DOHH2 (cell line): ENCODE measurements at regions not wholly inside any gene's neighbourhood (a gene's known extent, or its start where the extent isn't known, plus 50 kb on each side); places are given as distances from the start of the nearest gene placed in this dataset.

ENCODE experiments used
- H3F3A ChIP-seq: fragments of 200-600 bp; sonication (generic), shearing (Covaris generic); 2 replicates; pipeline ENCODE4 v1.6.0; 2016; ENCODE audit warnings: antibody characterized with exemption, mild to moderate bottlenecking; ENCODE audit not compliant: control insufficient read depth, insufficient read depth
- H3K27ac ChIP-seq: fragments of 200-600 bp; sonication (generic); 2 replicates; pipeline ENCODE4 v1.5.1; 2014; ENCODE audit warnings: low read depth, mild to moderate bottlenecking, low read length, moderate library complexity
- H3K27me3 ChIP-seq: fragments of 200-600 bp; sonication (generic); 2 replicates; pipeline ENCODE4 v1.6.1; 2014; ENCODE audit warnings: mild to moderate bottlenecking, low read length, mixed read lengths; ENCODE audit not compliant: control insufficient read depth
- H3K36me3 ChIP-seq: fragments of 200-600 bp; sonication (generic); 2 replicates; pipeline ENCODE4 v1.6.1; 2014; ENCODE audit warnings: mild to moderate bottlenecking, low read length, moderate library complexity, mixed read lengths; ENCODE audit not compliant: control insufficient read depth
- H3K4me1 ChIP-seq: fragments of 200-600 bp; sonication (generic); 2 replicates; pipeline ENCODE4 v1.6.1; 2014; ENCODE audit warnings: mild to moderate bottlenecking, low read length, mixed read lengths; ENCODE audit not compliant: control insufficient read depth
- H3K4me2 ChIP-seq: fragments of 200-600 bp; sonication (generic); 2 replicates; pipeline ENCODE4 v1.6.0; 2014; ENCODE audit warnings: mild to moderate bottlenecking, low read length, moderate library complexity
- H3K4me3 ChIP-seq: fragments of 200-600 bp; sonication (generic); 2 replicates; pipeline ENCODE4 v1.5.1; 2014; ENCODE audit warnings: mild to moderate bottlenecking, low read length, mixed read lengths
- H3K79me2 ChIP-seq: fragments of 200-600 bp; sonication (generic); 2 replicates; pipeline ENCODE4 v1.6.1; 2014; ENCODE audit warnings: mild to moderate bottlenecking, low read length, mixed read lengths; ENCODE audit not compliant: control insufficient read depth
- H3K9me2 ChIP-seq: fragments of 200-600 bp; sonication (generic); replicated peaks from 2 replicates; pipeline ENCODE4 v1.6.1; 2014; ENCODE audit warnings: mild to moderate bottlenecking, low read length, mixed read lengths; ENCODE audit not compliant: control insufficient read depth
- H3K9me3 ChIP-seq: fragments of 200-600 bp; sonication (generic); 2 replicates; pipeline ENCODE4 v1.6.1; 2014; ENCODE audit warnings: antibody characterized with exemption, low read length, mixed read lengths; ENCODE audit not compliant: control insufficient read depth, insufficient read depth
- H4K20me1 ChIP-seq: fragments of 200-600 bp; sonication (generic); 2 replicates; pipeline ENCODE4 v1.6.0; 2014; ENCODE audit warnings: low read depth, mild to moderate bottlenecking, antibody characterized with exemption, low read length, moderate library complexity; ENCODE audit not compliant: control insufficient read depth, insufficient read depth
- EZH2phosphoT487 ChIP-seq: fragments of 200-600 bp; sonication (generic); IDR thresholded peaks from 2 replicates; pipeline ENCODE4 v1.6.1; 2017; ENCODE audit warnings: borderline replicate concordance, mild to moderate bottlenecking, antibody characterized with exemption, low read length, moderate library complexity, mixed read lengths
- TF ChIP-seq, protein P1 (sequence below): fragments of 200-600 bp; sonication (generic); IDR thresholded peaks from one replicate; pipeline ENCODE4 v1.5.1; 2014; ENCODE audit warnings: antibody characterized with exemption, mild to moderate bottlenecking, low read depth, low read length; ENCODE audit not compliant: poor library complexity, severe bottlenecking

DNA sequence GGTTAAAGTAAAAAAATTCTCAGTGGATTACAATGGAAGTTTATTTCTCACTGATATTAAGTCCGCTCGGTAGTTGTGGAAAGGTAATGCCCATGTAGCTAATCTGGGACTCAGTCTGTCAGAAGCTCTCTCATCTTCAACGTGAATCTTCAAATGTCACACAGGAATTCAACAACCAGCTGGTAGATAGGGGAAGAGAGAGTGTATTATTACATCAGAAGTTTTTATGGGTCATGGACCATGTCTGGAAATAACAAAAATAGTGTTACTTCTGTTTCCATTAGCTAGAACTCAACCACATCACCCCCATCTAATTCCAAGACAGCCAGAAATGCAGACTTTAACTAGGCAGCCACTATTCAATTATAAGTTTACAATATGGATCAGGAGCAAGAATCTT, 506.1 kb upstream of the HTR2C start:
- H3K9me2 ChIP-seq = no peaks in the 10 kb centered on the region
- no peaks in the 10 kb centered on the region for H3K4me1 ChIP-seq
- H3K79me2 ChIP-seq = no peaks in the 10 kb centered on the region
- no peaks in the 10 kb centered on the region for H4K20me1 ChIP-seq
- no peak overlapping the region for H3K4me2 ChIP-seq
- H3K4me3 ChIP-seq = no peak overlapping the region
- H3K27ac ChIP-seq = no peak overlapping the region
- no peaks in the 10 kb centered on the region for H3K36me3 ChIP-seq
- H3K9me3 ChIP-seq = no peaks in the 10 kb centered on the region
- H3F3A ChIP-seq = no peaks in the 10 kb centered on the region
- no peaks in the 10 kb centered on the region for H3K27me3 ChIP-seq
- no peak for TF ChIP-seq EZH2phosphoT487
- TF ChIP-seq, protein P1, sequence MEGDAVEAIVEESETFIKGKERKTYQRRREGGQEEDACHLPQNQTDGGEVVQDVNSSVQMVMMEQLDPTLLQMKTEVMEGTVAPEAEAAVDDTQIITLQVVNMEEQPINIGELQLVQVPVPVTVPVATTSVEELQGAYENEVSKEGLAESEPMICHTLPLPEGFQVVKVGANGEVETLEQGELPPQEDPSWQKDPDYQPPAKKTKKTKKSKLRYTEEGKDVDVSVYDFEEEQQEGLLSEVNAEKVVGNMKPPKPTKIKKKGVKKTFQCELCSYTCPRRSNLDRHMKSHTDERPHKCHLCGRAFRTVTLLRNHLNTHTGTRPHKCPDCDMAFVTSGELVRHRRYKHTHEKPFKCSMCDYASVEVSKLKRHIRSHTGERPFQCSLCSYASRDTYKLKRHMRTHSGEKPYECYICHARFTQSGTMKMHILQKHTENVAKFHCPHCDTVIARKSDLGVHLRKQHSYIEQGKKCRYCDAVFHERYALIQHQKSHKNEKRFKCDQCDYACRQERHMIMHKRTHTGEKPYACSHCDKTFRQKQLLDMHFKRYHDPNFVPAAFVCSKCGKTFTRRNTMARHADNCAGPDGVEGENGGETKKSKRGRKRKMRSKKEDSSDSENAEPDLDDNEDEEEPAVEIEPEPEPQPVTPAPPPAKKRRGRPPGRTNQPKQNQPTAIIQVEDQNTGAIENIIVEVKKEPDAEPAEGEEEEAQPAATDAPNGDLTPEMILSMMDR = no peak

DNA sequence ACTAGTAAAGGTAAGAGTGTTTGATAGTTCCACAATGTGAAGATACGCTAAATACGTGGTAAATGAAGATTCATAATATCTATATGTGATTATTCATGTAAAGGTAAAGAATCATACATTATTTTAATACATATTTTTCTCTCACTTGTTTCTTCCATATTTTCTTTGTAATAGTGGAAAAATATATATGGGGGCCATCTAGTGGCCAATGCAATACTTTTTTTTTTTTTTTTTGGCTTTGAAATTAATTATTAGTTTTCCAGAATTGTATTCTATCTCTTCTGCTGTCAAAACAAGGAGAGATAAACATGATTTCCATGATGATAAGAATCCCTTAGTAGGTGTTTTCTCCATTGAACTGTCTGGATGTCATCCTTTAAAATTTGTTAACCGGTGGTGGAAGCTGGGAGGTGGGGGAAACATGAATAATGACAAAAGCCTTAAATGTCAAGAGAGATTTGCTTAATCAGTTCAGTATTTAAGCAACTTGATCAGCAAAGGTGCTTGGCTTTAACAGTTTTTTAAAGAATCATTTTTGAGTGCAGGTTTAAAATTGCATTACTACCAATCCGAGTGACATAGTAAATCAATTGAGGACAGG, 508.7 kb upstream of the HTR2C start:
- H4K20me1 ChIP-seq = no peaks in the 10 kb centered on the region
- no peaks in the 10 kb centered on the region for H3K79me2 ChIP-seq
- no peaks in the 10 kb centered on the region for H3F3A ChIP-seq
- H3K4me3 ChIP-seq = no peak overlapping the region
- no peaks in the 10 kb centered on the region for H3K9me3 ChIP-seq
- no peak overlapping the region for H3K4me2 ChIP-seq
- H3K9me2 ChIP-seq = no peaks in the 10 kb centered on the region
- no peak for TF ChIP-seq EZH2phosphoT487
- TF ChIP-seq, protein P1 = peak; percentile 25
- no peaks in the 10 kb centered on the region for H3K4me1 ChIP-seq
- no peaks in the 10 kb centered on the region for H3K27me3 ChIP-seq
- H3K27ac ChIP-seq = no peak overlapping the region
- no peaks in the 10 kb centered on the region for H3K36me3 ChIP-seq

DNA sequence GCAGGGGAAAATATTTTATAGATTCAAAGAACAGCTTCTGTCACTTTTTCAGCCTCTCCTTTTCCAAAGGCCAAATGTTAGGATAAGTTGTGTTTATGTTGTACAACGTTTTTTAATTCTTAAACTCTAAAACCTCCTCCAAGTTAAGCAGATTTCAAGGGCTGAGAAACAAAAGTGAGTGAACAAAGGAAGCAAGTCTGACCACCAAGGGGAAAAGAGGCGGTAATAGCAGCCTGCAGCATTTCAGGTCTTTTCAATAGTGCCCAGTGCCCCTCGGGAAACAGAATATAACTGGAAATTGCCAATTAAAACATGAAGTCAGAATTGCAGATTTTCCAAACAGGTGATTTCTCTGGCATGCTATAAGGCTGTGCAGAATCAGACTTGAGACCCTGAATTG, 510.0 kb upstream of the HTR2C start:
- H3K4me3 ChIP-seq = no peak overlapping the region
- H3K79me2 ChIP-seq = no peaks in the 10 kb centered on the region
- H3K4me1 ChIP-seq = no peaks in the 10 kb centered on the region
- H3F3A ChIP-seq = no peaks in the 10 kb centered on the region
- TF ChIP-seq EZH2phosphoT487 = no peak
- TF ChIP-seq, protein P1 = no peak
- no peak overlapping the region for H3K4me2 ChIP-seq
- no peaks in the 10 kb centered on the region for H3K9me3 ChIP-seq
- no peaks in the 10 kb centered on the region for H3K36me3 ChIP-seq
- H4K20me1 ChIP-seq = no peaks in the 10 kb centered on the region
- H3K27me3 ChIP-seq = no peaks in the 10 kb centered on the region
- H3K27ac ChIP-seq = no peak overlapping the region
- H3K9me2 ChIP-seq = no peaks in the 10 kb centered on the region
